DND-41 (cell line): ENCODE measurements at regions not wholly inside any gene's neighbourhood (a gene's known extent, or its start where the extent isn't known, plus 50 kb on each side); places are given as distances from the start of the nearest gene placed in this dataset.

Experiments
- ATAC-seq: fragments of 200-7000 bp; cut with Tn5 transposase; 3 replicates; pipeline ENCODE4 v1.9.1; 2021; ENCODE audit warnings: low read depth; ENCODE audit not compliant: insufficient read depth
- DNase-seq: peaks from one replicate; pipeline ENCODE4 v3.0.0-alpha.2; 2020
- H2AFZ ChIP-seq: 2 replicates; pipeline ENCODE4 v1.6.0; 2012; ENCODE audit warnings: low read depth, low read length
- H3K27ac ChIP-seq: 2 replicates; pipeline ENCODE4 v1.5.1; 2012; ENCODE audit warnings: low read length, inconsistent platforms
- H3K27me3 ChIP-seq: fragments of 200-600 bp; sonication (generic); 2 replicates; pipeline ENCODE4 v1.6.0; 2012; ENCODE audit warnings: low read length, mild to moderate bottlenecking, inconsistent platforms; ENCODE audit not compliant: insufficient read depth, poor library complexity
- H3K36me3 ChIP-seq: 2 replicates; pipeline ENCODE4 v1.5.1; 2012; ENCODE audit warnings: low read length, inconsistent platforms; ENCODE audit not compliant: insufficient read depth
- H3K4me1 ChIP-seq: 2 replicates; pipeline ENCODE4 v1.5.1; 2012; ENCODE audit warnings: mild to moderate bottlenecking, low read length; ENCODE audit not compliant: insufficient read depth
- H3K4me2 ChIP-seq: 2 replicates; pipeline ENCODE4 v1.6.0; 2012; ENCODE audit warnings: mild to moderate bottlenecking, moderate library complexity, low read length, inconsistent platforms; ENCODE audit not compliant: insufficient read depth
- H3K4me3 ChIP-seq, 2 experiments: fragments of 200-600 bp in 1 of 2; shearing (Covaris generic) in 1 of 2; 2 replicates each; pipeline ENCODE4 v1.5.1; 2012 to 2016; ENCODE audit warnings: inconsistent platforms in 2 of 2, low read length in 2 of 2, mild to moderate bottlenecking in 2 of 2, low read depth in 1 of 2, moderate library complexity in 1 of 2
- H3K79me2 ChIP-seq: 2 replicates; pipeline ENCODE4 v1.6.0; 2012; ENCODE audit warnings: low read length, inconsistent platforms; ENCODE audit not compliant: insufficient read depth
- H3K9ac ChIP-seq: 2 replicates; pipeline ENCODE4 v1.6.0; 2012; ENCODE audit warnings: low read depth, mild to moderate bottlenecking, inconsistent platforms, low read length, moderate library complexity
- H3K9me3 ChIP-seq: 2 replicates; pipeline ENCODE4 v1.5.1; 2012; ENCODE audit warnings: low read length, moderate library complexity, mild to moderate bottlenecking, inconsistent platforms; ENCODE audit not compliant: insufficient read depth, severe bottlenecking
- H4K20me1 ChIP-seq: 2 replicates; pipeline ENCODE4 v1.6.0; 2012; ENCODE audit warnings: low read length; ENCODE audit not compliant: insufficient read depth
- EZH2 ChIP-seq: IDR thresholded peaks from 3 replicates; pipeline ENCODE4 v1.6.1; 2012; ENCODE audit warnings: borderline replicate concordance, low read depth, mild to moderate bottlenecking, moderate library complexity, low read length, inconsistent platforms; ENCODE audit not compliant: severe bottlenecking
- TF ChIP-seq, protein P1 (sequence below): IDR thresholded peaks from 2 replicates; pipeline ENCODE4 v1.5.1; 2012; ENCODE audit warnings: borderline replicate concordance, low read length, moderate library complexity, mild to moderate bottlenecking; ENCODE audit not compliant: poor library complexity, severe bottlenecking; ENCODE audit errors: extremely low read depth

DNA sequence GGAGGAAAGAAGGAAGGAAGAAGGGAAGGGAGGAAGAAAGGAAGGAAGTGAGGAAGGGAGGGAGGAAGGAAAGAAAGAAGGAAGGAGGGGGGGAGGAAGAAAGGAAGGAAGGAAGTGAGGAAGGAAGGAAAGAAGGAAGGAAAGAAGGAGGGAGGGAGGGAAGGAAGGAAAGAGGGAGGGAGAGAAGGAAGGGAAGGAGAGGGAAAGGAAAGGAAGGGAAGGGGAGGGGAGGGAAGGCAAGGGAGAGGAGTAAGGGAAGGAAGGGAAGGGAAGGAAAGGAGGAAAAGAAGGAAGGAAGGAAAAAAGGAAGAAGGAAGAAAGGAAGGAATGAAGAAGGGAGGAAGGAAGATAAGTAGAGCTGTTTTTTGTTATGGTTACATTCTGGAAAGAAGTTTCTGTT is 141.2 kb downstream of the LRRC3B start:
- no peaks in the 10 kb centered on the region for H3K27me3 ChIP-seq

DNA sequence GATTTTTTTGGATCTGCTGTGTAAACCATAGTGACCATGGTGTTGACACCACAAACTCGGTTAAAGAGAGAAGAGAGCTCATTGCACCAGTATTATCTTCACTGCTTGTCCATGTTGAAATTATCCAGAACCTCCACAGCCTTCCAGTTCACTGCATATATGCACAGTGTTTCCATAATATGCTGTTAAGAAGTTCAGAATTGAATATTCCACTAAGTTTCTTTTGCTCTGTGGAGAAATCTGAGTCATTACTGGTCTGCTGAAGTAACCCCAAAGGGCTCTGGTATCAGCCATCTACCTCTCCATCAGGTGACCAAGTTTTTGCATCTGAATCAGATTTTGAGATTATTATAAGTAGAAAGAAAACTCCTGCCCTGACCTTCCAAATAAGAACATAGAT is 143.5 kb downstream of the LRRC3B start:
- no peak overlapping the region for H3K4me2 ChIP-seq

More for the DNA sequence above, 141.2 kb downstream of the LRRC3B start:
- Histone ChIP-seq H2AFZ (no peak overlapping the region), H3K4me2 (no peak overlapping the region), H3K79me2 (no peaks in the 10 kb centered on the region), H3K4me3 (no peak overlapping the region), H3K9ac (no peak overlapping the region), H3K27ac (no peak overlapping the region), H3K4me1 (no peaks in the 10 kb centered on the region), H3K9me3 (no peaks in the 10 kb centered on the region), H4K20me1 (no peaks in the 10 kb centered on the region), H3K36me3 (no peaks in the 10 kb centered on the region)
- TF ChIP-seq EZH2: no peak
- TF ChIP-seq, protein P1, sequence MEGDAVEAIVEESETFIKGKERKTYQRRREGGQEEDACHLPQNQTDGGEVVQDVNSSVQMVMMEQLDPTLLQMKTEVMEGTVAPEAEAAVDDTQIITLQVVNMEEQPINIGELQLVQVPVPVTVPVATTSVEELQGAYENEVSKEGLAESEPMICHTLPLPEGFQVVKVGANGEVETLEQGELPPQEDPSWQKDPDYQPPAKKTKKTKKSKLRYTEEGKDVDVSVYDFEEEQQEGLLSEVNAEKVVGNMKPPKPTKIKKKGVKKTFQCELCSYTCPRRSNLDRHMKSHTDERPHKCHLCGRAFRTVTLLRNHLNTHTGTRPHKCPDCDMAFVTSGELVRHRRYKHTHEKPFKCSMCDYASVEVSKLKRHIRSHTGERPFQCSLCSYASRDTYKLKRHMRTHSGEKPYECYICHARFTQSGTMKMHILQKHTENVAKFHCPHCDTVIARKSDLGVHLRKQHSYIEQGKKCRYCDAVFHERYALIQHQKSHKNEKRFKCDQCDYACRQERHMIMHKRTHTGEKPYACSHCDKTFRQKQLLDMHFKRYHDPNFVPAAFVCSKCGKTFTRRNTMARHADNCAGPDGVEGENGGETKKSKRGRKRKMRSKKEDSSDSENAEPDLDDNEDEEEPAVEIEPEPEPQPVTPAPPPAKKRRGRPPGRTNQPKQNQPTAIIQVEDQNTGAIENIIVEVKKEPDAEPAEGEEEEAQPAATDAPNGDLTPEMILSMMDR: no peak
- ATAC-seq: no peak
- DNase-seq: no peak

DNA sequence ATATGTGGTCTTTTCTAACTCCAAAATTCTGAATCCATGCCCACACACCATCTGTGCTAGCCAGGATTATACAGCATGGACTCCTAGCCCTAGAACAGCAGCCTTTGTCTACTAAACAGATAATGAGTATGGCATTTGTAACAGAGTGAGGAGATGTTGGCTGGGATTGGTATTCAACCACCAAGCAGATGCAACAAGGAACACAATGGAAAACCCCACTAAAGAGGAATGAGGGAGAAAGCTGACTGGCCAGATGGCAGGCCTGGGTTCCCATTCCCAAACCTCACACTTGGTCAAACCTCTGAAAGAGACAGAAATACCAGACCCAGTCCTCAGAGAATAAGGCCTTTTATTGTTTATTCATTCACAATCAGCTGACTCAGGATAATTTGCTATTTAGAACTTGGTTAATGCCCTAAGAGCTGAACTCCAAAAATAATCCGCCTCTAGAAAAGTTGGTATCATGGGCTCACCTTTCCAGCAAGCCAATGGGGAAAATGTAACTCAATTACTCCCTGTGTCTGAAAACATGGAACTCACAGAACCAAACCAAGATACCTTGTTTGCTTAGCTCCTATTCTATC is 145.6 kb downstream of the LRRC3B start:
- no peak for DNase-seq

More for the DNA sequence above, 143.5 kb downstream of the LRRC3B start:
- no peaks in the 10 kb centered on the region for H3K79me2 ChIP-seq
- no peaks in the 10 kb centered on the region for H3K9me3 ChIP-seq
- DNase-seq (no peak), ATAC-seq (no peak)
- no peak overlapping the region for H3K9ac ChIP-seq
- H3K27me3 ChIP-seq: no peaks in the 10 kb centered on the region
- H3K4me3 ChIP-seq: no peak overlapping the region
- TF ChIP-seq EZH2: no peak
- TF ChIP-seq, protein P1: no peak
- H2AFZ ChIP-seq: no peak overlapping the region
- no peaks in the 10 kb centered on the region for H3K36me3 ChIP-seq
- no peaks in the 10 kb centered on the region for H4K20me1 ChIP-seq
- H3K4me1 ChIP-seq: no peaks in the 10 kb centered on the region
- H3K27ac ChIP-seq: no peak overlapping the region

More for the DNA sequence above, 145.6 kb downstream of the LRRC3B start:
- H3K36me3 ChIP-seq: no peaks in the 10 kb centered on the region
- no peaks in the 10 kb centered on the region for H4K20me1 ChIP-seq
- H3K4me3 ChIP-seq: no peak overlapping the region
- H3K27me3 ChIP-seq: no peaks in the 10 kb centered on the region
- H3K9ac ChIP-seq: no peak overlapping the region
- no peaks in the 10 kb centered on the region for H3K9me3 ChIP-seq
- no peak overlapping the region for H3K27ac ChIP-seq
- H3K4me1 ChIP-seq: no peaks in the 10 kb centered on the region
- no peak overlapping the region for H3K4me2 ChIP-seq
- ATAC-seq: no peak
- no peaks in the 10 kb centered on the region for H3K79me2 ChIP-seq
- no peak overlapping the region for H2AFZ ChIP-seq
- TF ChIP-seq EZH2: no peak
- TF ChIP-seq, protein P1: no peak
